ENCODE measurements at regions not wholly inside any gene's neighbourhood (a gene's known extent, or its start where the extent isn't known, plus 50 kb on each side); places are given as distances from the start of the nearest gene placed in this dataset.
"Not testable (repeated sequence)": the region's sequence is repeated elsewhere in the genome, so short reads cannot be mapped to it uniquely, and the experiment has no call there.

- no peak for DNase-seq
Observed at GRCh38 chr10:84863675-84864074, 535.3 kb downstream of the CCSER2 start.

GRCh38 chr10:84876116-84876999 is 548.0 kb downstream of the CCSER2 start:
- no peak for DNase-seq

DNA sequence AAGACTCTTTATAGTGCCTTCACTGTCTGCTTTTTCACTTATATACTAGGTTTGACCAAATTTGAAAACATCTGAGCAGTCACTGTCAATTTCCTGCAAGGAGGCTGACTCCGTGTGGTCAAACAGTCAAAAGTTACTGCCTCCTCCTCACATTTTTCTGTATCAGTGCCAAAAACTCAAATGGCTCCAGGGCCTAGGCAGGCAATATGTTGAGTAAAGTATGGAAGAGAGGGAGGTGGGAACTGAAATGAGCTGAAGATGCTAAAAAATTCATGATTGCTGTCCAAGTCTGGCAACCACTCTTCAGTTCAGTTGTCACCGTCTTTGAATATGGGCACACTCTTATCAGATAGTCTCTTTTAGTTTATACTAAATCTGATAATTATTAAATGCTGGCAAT is 551.6 kb downstream of the CCSER2 start:
- DNase-seq: no peak

GRCh38 chr10:84881696-84882095 is 553.3 kb downstream of the CCSER2 start:
- not testable (repeated sequence) for DNase-seq

- DNase-seq: no peak
Observed at GRCh38 chr10:84890706-84891105, 562.3 kb downstream of the CCSER2 start.

DNA sequence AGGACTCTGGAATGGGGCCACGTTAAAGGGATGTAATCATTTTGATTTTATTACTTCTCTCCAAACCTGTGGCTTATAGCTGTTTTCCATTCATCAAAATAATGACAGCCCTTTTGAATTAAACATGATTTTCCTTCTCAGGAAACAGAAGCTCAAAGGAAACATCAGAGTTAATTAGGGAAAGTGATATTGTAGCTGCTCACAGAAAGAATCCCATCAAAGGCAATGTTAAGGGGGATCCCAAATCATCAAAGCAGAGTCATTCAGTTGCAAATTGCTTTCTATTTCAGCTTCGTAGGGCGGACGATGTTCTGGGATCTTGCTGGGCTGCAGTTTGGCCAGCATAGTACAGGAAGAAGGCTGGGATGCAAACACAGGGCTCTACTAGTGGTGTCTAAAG is 563.2 kb downstream of the CCSER2 start:
- DNase-seq: no peak

DNA sequence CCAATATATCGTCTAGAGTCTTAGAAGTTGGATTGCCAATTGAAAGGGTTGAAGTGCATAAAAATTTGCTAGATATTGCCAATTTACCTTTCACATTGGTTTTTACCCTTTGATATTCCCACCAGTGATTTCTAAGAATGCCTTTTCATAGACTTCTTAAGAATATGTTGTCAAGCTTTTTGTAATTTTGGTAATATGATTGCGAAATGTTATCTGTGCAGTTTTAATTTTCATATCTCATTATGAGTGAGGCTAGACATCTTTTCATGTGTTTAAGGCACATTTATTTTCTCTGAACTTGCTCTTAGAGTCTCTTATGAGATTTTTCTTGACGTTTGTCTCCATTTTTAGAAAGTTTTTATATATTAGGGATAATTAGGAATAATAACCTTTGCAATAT is 567.2 kb downstream of the CCSER2 start:
- DNase-seq: no peak

DNA sequence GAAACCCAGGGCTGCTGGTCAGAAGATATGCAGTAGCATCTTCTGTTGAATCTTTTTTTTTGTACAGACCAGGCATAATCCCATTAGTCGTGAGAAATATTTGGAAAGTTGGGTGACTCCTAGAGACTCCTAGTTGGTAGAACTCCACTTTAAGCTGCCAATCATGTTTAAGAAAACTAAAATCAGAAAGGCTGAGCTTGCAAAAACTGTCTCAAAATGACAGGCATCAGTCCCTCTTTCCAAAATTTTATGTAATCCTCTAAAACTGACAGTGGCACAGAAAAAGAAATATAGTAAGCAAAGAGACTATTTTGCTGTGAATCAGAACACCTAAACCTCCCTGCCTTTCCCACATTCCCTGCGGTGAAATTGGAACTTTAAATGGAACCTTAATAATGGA is 568.5 kb downstream of the CCSER2 start:
- no peak for DNase-seq

GRCh38 chr10:84899268-84899667 is 570.9 kb downstream of the CCSER2 start:
- DNase-seq: no peak

GRCh38 chr10:84900141-84900540 is 571.8 kb downstream of the CCSER2 start:
- DNase-seq: no peak

- no peak for DNase-seq
Observed at GRCh38 chr10:84901885-84902284, 573.5 kb downstream of the CCSER2 start.

GRCh38 chr10:84902553-84902952 is 574.2 kb downstream of the CCSER2 start:
- no peak for DNase-seq

DNA sequence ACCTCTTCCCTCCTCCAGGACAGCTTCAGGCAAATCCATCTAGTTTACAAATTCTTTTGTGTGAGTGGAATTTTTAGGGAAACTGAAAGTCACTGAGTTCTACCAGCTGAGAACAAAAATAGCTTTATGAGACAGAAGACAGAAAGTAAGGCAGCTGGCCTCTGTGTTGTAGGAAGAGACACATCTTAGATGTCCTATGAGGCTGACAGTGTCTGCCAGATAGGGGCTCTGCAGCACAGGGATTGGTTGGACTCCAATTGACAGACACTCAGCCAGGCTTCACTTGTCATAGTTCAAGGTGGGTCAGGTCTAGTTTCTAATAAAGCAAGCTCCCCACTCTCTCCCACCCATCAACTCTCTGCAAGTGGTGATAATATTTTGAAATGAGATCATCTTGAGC is 574.9 kb downstream of the CCSER2 start:
- DNase-seq: no peak

- DNase-seq: no peak
Observed at GRCh38 chr10:84907461-84908009, 579.1 kb downstream of the CCSER2 start.

- DNase-seq: no peak
Observed at GRCh38 chr10:84908491-84908890, 580.1 kb downstream of the CCSER2 start.

DNA sequence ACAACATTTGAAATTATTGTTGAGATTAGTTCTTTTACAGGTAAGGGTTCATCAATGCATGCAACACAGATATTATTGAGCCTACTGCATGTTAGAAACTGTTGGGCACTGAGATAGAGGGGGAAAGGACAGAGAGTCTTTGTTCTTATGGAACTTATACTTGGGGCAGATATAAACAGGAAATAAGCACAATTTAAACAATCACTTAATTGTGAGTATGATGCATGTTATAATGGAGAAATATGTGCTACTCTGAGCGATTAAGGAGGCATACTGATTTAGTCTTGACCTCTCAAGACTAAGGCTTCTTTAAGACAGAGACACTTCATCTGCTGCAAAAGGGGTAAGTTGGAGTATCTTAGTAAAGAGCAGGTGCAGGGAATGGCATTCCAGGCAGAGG is 593.3 kb downstream of the CCSER2 start:
- DNase-seq: no peak

DNA sequence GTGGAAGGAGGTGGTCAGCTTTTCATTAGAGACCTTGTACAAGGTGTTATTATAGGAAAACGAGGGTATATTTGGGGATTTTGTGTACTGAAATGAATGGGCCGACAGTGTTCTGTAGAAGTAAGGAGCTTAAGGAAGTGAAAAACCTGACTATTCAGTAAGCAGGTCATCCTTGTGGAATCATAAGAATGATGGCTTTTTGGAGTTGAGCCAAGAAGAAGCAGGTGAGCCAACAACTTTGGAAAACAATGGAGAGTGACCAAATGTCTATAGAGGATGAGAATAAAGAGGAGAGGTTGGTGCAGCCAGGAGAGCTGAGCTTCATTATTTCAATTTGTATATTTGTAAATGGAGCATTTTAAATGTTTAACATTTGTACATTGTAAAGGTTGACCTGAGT is 595.7 kb downstream of the CCSER2 start:
- DNase-seq: no peak

- no peak for DNase-seq
Observed at GRCh38 chr10:84925495-84925894, 597.1 kb downstream of the CCSER2 start.

DNA sequence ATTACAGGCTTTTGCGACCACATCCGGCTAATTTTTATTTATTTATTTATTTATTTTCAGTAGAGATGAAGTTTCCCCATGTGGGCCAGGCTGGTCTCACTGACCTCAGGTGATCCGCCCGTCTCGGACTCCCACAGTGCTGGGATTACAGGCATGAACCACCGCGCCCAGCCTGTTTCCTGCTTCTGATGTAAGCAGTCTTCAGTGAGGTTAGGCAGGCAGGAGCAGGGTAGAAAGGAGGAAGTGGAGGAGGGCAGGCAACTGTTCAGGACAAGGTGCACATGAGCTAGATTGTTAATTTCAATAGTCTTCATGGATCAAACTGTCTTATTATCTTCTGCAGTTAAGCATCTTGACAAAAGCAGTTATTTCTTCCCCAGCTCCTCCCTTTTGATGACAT is 605.0 kb downstream of the CCSER2 start:
- no peak for DNase-seq

DNA sequence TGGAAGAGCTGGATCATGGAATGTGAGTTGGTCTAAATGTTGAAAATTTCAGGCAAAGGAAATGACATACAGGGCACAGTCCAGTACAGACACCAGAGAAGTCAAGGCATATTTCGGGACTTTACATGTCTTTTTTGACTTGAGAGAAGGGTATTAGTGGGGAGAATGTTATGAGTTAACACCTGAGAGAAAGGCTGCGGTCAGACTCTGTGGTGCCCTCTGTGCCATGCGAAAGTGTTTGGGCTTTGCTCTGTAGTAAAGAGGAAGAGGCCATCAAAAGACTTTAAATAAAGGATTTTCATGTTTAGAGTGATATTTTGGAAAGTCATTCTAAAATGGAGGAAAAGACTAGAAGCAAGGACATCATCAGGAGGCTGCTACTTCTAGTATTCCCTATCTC is 607.4 kb downstream of the CCSER2 start:
- DNase-seq: no peak

GRCh38 chr10:84938117-84938905 is 609.9 kb downstream of the CCSER2 start:
- DNase-seq: no peak

GRCh38 chr10:84943541-84943940 is 615.2 kb downstream of the CCSER2 start:
- DNase-seq: no peak

DNA sequence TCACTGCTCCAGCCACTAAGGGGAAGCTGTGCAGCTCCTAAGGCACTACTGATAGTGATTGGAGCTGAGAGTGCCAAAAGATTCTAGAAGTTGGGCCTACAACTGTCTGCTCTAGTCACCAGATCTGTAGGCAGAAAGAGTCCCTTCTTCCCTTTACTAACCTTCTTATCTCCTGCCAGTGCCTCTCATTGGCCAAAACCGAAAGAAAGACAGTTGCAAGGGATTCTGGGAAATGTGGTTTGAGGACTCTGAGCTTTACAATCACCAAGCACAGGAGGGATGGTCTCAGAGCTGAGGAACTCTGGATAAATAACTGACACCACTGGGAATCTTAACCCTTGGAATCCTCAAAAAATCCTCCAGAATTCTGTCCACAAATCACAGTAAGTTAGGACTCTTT is 615.8 kb downstream of the CCSER2 start:
- DNase-seq: no peak

DNA sequence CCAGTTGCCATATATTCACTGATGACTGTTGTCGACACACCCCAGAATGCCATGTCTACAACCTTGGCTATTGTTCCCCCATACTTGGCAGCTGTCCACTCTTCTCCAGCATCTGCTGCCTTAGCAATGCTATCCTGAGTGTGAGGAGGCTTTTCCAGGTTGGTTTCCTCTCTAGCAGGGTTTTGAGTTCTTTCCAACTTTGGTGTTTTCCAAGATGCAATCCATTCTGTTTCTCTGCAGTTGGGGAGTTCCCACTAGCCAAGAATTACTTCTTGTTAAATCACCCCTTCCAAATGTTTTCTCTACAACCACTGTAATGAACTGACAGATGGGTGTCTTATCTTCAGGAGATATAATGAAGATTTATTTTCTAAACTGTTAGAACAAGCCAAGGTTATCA is 617.4 kb downstream of the CCSER2 start:
- no peak for DNase-seq
